GM18508 (cell line): ENCODE measurements at regions not wholly inside any gene's neighbourhood (a gene's known extent, or its start where the extent isn't known, plus 50 kb on each side); places are given as distances from the start of the nearest gene placed in this dataset.
"Not testable (repeated sequence)": the region's sequence is repeated elsewhere in the genome, so short reads cannot be mapped to it uniquely, and the experiment has no call there.

Experiments used
- ATAC-seq: cut with Tn5 transposase; IDR thresholded peaks from one replicate; pipeline ENCODE4 v1.9.1; 2021; ENCODE audit warnings: moderate number of reproducible peaks; ENCODE audit not compliant: insufficient read depth, unreplicated experiment

DNA sequence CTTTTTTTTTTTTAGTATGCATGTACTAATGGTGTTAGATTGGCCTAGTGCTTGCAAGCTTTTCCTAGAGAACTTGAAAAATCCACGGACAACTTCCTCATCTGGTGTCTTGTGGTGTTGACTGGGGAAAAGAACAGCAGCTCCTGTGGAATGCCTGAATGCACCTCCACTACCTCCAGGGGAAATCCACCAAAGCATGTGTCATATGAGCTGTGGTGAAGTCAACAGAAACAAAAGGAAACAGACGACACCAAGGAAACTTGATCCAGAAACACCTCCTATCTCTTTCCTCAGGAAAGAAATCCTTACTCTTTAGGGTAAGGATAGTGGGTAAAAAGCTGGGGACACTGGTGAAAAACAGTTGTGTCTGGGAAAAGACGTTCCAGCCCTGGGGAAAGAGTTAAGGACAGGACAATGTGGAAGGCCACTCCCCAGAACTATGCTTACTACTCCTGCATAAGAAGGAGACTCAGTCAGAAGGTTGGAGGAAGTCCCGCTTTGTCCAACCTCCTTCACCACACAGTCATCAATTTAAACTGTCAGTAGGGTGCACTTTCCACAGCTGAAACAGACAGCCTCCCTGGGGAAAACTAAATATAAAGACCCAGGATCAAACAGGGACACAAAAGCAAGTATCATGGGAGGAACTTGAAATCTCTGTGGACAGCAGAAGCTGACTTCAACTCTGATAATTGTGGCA, 468.8 kb downstream of the TMEM121 start:
- not testable (repeated sequence) for ATAC-seq

DNA sequence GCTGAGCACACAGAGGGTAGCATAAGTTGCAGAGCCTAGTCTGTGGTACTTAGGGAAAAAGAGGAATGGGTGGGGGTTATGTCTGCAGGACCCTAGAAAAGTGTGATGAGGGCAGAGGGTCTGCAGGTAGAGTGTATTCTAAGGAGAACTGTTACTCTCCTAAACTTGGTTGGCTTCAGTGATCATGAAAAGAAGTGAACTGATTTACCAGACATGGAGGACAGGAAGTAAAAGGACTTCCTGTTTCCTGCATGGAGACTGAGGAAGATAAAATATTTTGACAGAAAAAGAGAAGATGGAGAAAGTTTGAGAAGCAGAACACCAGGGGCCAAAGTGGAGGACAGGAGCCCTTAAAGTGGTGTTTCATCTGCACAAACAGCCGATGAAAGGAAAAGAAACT, 472.2 kb downstream of the TMEM121 start:
- ATAC-seq: not testable (repeated sequence)

DNA sequence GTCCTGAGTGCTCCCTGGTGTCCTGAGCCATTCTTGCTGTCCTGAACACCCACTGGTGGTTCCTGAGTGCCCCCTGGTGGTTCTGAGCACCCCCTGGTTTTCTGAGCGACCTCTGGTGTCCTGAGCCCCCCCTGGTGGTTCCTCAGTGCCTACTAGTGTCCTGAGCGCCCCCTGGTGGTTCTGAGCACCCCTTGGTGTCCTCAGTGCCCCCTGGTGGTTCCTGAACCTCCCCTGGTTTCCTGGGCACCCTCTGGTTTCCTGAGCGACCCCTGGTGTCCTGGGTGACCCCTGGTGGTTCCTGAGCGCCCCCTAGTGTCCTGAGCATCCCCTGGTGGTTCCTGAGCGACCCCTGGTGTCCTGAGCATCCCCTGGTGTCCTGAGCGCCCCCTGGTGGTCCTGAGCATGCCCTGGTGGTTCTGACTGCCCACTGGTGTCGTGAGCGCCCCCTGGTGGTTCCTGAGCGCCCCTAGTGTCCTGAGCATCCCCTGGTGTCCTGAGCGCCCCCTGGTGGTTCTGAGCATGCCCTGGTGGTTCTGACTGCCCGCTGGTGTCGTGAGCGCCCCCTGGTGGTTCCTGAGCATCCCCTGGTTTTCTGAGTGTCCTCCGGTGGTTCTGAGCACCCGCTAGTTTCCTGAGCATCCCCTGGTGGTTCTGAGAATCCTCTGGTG, 473.1 kb downstream of the TMEM121 start:
- ATAC-seq: no peak

DNA sequence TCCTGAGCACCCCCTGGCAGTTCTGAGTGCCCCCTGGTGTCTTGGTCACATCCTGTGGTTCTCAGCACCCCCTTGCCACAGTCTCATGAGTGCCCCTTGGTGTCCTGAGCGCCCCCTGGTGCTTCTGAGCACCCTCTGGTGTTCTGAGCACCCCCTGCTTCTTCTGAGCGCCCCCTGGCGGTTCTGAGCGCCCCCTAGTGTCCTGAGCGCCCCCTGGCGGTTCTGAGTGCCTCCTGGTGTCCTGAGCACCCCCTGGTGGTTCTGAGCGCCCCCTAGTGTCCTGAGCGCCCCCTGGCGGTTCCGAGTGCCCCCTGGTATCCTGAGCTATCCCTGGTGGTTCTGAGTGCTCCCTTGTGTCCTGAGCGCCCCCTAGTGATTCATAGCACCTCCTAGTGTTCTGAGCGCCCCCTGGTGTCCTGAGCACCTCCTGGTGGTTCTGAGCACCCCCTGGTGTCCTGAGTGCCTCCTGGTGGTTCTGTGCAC, 473.7 kb downstream of the TMEM121 start:
- ATAC-seq: not testable (repeated sequence)

DNA sequence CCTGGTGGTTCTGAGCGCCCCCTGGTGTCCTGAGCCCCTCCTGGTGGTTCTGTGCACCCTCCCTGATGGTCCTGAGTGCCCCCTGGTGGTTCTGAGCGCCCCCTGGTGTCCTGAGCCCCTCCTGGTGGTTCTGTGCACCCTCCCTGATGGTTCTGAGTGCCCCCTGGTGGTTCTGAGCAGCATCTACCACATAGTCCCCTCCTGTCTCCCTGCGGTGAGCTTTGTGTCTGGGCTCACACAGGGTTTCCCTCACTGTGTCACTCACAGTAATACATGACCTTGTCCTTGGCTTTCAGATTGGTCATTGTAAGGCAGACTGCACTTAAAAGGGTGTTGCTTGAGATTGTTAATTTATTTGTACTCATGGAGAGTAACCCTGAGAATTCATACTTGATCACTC, 474.9 kb downstream of the TMEM121 start:
- not testable (repeated sequence) for ATAC-seq

DNA sequence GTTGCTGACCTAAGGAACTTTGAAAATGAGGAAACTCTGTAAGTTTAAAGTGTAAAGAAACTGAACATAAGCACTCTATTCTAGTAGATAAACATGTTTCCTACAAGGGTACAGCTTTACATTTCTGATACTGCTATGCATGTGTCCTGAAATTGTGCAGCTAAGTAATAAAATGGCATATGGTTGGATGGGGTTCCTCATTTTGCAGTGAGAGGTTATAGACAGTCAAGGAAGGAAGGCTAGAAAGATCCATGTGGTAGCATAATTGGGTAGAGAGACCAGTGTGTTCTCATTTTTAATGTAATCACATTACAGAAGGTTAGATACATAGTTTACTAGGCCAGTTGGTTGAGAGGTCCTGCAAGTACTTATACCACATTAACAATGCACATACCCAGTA, 477.0 kb downstream of the TMEM121 start:
- ATAC-seq: no peak

DNA sequence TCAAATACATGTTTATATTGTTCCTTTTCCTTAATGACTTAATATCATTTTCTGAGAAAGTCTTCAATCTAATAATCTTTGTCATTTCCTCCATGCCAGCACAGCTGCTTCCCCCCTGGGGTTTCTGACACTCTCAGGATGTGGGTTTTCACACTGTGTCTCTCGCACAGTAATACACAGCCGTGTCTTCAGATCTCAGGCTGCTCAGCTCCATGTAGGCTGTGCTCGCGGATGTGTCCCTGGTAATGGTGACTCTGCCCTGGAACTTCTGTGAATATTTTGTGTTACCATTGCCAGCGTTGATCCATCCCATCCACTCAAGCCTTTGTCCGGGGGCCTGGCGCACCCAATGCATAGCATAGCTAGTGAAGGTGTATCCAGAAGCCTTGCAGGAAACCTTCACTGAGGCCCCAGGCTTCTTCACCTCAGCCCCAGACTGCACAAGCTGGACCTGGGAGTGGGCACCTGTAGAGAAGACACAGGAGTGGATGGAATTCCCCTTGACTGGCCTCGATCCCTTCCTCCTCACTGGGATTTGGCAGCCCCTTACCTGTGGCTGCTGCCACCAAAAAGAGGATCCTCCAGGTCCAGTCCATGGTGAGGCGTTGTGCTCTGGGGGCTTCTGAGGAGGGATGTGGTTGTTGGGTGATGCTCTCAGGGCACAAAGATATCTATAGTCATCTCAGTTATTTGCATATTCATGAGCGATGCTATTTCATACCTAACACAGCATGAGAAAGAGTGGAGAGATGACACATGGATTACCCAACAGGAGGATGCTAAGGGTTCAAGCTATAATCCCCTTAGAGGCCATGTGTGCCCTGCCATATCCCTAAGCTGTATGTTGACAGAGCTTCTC, 478.8 kb downstream of the TMEM121 start:
- ATAC-seq: not testable (repeated sequence)

DNA sequence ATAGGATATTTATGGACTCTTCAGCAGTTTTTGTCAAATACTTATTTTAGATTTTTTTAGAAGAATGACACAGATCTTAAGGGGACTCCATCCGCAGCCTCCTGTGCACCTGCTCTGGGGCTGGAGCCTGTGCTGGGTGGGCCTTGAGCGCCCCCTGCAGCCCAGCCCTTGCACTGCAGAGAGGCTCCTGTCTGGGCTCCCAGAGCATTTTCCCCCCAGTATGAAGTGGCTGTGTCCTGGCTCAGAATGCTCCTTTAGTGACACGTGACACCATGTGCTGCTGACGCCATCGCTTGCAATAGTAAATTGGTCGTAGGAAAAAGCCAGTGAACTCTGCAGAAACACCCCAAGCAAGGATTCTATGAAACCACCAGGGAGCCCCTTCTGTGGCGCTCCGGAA, 479.7 kb downstream of the TMEM121 start:
- not testable (repeated sequence) for ATAC-seq

DNA sequence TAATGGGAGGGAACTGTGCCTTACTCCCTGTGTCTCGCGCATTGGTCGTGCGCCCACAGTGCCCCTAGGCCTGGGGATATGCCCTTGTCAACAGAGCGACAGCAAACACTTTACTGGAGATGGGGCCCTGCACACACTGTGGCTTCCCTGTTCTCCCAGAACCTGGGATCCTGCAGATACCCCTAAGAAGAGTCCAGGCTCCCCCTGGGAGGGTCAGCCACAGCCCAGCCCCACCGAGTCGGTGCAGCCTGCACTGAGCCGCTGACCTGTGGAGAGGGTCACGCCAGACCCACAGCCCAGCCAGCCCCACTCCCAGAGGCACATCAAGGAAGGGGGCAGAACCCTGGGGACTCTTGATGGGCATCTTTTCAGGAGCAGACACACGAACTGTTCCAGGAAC, 480.3 kb downstream of the TMEM121 start:
- not testable (repeated sequence) for ATAC-seq

DNA sequence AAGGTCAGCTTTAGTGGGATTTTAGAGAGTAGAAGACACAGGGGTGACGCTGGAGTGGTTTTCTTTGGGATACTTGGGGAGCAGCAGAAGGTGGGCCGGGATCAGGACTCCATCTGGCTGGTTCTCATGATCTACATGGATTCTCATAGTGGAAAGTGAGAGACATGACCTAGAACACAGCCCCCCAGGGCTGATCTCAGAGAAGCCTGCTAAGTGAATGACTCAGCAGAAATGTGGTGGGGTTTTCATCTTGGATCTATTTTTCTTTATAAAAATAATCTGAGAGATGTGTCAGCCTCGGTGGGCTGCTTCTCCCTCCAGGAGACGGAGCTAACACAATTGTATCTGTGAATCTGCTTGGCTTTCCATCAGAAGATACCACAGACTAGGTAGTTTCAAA, 484.4 kb downstream of the TMEM121 start:
- no peak for ATAC-seq

DNA sequence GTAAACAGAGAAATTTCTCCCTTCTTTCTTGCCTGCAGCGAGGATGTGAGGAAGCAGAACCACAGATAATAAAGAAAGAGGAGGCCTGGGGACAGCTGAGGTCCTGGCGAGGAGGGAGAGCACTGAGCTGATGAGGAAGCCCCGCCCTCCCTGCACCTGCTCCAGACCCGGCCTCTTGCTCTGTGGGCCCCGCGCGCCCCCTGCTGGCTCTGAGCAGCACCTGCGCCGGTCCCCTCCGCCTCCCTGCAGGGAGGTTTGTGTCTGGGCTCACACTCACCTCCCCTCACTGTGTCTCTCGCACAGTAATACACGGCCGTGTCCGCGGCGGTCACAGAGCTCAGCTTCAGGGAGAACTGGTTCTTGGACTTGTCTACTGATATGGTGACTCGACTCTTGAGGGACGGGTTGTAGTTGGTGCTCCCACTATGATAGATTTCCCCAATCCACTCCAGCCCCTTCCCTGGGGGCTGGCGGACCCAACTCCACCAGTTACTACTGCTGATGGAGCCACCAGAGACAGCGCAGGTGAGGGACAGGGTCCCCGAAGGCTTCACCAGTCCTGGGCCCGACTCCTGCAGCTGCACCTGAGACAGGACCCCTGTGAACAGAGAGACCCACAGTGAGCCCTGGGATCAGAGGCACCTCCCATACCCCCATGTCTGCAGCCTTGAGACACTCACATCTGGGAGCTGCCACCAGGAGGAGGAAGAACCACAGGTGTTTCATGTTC, 485.4 kb downstream of the TMEM121 start:
- ATAC-seq: not testable (repeated sequence)

DNA sequence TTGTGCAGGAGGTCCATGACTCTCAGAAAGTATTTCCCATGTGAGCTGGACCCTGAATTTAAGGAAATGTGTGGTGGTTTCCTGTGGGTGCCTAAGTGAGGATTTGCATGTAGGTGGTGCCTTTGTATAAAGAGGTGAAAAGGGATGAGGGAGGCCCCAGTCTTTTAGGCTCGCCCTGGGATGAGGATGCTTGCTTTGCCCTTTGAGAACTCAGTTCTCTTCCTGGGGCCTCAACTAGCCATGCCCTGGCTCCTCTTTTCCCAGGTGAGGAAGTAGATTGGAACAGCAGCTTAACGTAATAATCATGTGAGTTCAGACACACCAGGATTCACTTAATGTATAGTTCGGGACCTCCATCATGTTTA, 486.0 kb downstream of the TMEM121 start:
- not testable (repeated sequence) for ATAC-seq

DNA sequence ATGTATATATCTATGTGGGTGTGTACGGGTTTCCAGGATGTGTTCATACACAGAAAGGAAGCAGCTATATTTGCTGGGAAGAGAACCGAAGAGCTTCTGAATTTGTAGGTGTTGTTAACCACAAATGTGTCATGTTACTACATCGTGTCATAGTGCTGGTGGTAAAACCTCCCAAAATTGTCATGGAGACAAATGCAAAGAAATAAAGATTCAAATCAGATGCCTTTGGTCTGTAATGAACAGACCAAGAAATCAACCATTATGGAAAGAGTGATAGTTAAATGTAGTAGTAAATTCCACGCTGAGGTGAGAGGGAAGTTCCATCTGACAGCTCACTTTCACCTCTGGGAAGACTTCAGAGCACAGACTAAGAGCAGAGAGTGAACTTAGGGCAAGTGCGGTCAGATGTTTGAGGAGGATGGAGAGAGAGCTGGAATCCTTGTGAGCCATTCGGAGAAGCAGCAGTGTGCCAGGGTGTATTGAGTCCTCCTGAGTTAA, 487.5 kb downstream of the TMEM121 start:
- ATAC-seq: no peak

DNA sequence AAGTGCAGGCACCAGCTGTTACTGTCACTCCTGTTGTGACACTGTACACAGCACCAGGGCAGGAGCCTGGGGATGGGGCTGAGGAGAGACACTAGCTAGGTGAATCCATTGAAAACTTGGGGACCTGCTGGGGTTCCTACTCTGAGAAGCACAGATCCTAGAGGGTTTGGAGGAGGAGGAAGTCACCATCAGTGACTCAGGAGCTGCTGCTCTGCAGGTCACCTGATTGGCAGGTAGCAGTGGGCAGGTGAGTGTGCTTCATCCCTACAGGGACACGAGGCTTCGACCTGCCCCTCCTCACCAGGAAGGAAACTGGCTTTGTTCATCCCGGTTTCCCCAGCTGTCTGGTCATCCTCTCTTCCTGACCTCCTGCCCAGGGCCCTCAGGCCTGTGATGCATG, 491.6 kb downstream of the TMEM121 start:
- ATAC-seq: not testable (repeated sequence)

DNA sequence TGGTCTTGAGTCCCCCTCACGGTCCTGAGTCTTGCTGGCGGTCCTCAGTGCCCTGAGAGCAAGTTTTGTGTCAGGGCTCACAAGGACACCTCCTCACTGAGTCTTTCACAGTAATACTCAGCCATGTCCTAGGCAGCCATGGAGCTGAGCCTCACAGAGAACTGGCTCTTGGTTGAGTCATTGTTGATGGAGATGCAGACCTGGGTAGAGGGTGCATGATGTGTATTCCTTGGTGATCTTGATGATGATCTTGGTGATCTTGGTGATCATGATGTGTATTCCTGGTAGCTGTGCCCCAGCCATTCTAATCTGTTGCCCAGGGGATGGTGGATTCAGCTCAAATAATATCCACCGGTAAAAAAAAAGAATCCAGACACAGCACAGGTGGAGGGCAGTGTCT, 495.4 kb downstream of the TMEM121 start:
- no peak for ATAC-seq

DNA sequence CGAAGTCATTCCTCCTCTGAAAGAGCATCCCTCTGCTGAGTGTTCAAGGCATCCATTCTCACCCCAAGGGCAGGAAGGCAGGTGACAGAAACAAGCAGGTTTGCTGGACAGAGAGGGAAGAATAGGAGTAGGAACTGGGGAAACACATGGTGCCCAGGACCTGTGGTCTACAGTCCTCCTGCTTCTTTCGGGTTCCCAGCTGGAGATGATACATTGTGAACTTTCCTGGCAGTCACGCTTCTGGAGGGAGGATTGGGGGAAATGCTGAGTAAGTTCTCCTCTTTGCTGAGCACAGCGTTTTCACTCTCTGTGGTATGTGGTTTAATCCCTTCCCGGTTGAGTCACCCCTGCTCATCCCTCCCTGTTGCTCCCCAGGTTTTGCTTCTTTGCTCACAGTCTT, 496.3 kb downstream of the TMEM121 start:
- not testable (repeated sequence) for ATAC-seq

DNA sequence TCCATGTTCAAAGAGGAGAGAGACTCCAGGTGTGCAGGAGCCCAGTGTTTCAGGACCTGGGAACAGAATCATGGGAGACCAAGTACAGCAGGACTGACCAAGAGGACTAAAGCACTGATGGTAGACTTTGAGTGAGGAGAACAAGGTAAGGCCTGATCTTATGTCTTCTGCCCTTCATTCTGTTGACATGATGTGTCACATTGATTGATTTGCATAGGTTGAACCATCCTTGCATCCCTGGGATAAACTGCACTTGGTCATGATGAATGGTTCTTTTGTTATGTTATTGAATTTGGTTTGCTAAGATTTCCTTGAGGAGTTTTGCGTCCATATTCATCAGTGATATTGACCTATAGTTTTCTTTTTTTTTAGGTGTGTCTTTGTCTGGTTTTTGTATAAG, 497.0 kb downstream of the TMEM121 start:
- ATAC-seq: no peak

DNA sequence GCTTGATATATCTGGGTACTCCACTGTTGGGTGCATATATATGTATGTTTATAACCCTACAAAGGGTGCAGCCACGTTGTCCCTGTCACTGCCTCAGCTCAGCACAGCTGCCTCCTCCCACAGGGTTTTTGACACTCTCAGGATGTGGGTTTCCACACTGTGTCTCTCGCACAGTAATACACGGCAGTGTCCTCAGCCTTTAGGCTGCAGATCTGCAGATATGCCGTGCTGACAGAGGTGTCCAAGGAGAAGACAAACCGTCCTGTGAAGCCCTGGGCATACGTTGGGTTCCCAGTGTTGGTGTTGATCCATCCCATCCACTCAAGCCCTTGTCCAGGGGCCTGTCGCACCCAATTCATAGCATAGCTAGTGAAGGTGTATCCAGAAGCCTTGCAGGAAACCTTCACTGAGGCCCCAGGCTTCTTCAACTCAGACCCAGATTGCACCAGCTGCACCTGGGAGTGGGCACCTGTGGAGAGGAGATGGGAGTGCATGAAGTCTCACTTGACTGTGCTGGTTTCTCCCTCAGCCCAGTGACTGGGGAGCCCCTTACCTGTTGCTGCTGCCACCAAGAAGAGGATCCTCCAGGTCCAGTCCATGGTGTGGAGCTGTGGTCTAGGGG, 498.7 kb downstream of the TMEM121 start:
- no peak for ATAC-seq

DNA sequence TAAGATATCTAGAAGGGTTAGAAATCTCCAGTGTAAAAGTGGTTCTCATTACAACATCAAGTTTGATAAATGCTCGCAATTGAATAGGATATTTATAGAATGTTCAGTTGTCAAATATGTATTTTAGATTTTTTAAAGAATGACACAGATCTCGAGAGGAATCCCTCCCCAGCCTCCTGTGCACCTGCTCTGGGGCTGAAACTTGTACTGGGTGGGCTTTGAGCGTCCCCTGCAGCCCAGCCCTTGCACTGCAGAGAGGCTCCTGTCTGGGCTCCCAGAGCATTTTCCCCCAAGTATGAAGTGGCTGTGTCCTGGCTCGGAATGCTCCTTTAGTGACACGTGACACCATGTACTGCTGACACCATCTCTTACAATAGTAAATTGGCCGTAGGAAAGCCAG, 499.6 kb downstream of the TMEM121 start:
- no peak for ATAC-seq

DNA sequence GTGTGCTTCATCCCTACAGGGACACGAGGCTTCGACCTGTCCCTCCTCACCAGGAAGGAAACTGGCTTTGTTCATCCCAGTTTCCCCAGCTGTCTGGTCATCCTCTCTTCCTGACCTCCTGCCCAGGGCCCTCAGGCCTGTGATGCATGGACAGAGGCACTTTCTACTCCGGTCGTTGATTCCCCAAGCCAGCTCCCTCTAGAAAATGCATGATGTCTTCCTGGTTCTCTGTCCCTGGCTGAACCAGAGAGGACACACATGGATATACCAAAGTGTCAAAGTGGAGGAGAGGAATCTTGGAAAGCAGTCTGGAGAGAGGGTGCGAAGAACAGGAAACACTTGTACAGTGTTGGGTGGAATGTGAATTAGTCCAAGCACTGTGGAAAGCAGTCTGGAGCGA, 501.4 kb downstream of the TMEM121 start:
- ATAC-seq: not testable (repeated sequence)
